HCT116 (cell line): ENCODE measurements at regions not wholly inside any gene's neighbourhood (a gene's known extent, or its start where the extent isn't known, plus 50 kb on each side); places are given as distances from the start of the nearest gene placed in this dataset.

ENCODE experiments used
- ATF3 ChIP-seq: IDR thresholded peaks from 2 replicates; pipeline ENCODE4 v1.6.1; 2012
- CTCF ChIP-seq, 3 experiments: fragments of 200-600 bp in 1 of 3; sonication (generic) in 1 of 3; IDR thresholded peaks in 2 of 3; conservative IDR thresholded peaks in 1 of 3; 2 replicates each; pipeline ENCODE4 v1.5.1; 2012 to 2017; ENCODE audit warnings: low read depth in 2 of 3, low read length in 2 of 3, antibody characterized with exemption in 1 of 3, borderline replicate concordance in 1 of 3, control low read depth in 1 of 3, mild to moderate bottlenecking in 1 of 3, mixed read lengths in 1 of 3, mixed run types in 1 of 3, moderate library complexity in 1 of 3; ENCODE audit not compliant: insufficient read depth in 1 of 3
- ELF1 ChIP-seq: IDR thresholded peaks from 2 replicates; pipeline ENCODE4 v1.6.1; 2012; ENCODE audit warnings: low read depth, borderline replicate concordance
- JUND ChIP-seq: IDR thresholded peaks from 2 replicates; pipeline ENCODE4 v1.6.1; 2012
- POLR2AphosphoS5 ChIP-seq: IDR thresholded peaks from 2 replicates; pipeline ENCODE4 v1.6.1; 2011; ENCODE audit warnings: mild to moderate bottlenecking, low read depth, low read length, moderate library complexity
- RAD21 ChIP-seq: IDR thresholded peaks from 2 replicates; pipeline ENCODE4 v1.6.1; 2012; ENCODE audit warnings: low read depth, mild to moderate bottlenecking
- REST ChIP-seq: IDR thresholded peaks from 2 replicates; pipeline ENCODE4 v1.6.1; 2012; ENCODE audit warnings: low read depth
- SIN3A ChIP-seq: IDR thresholded peaks from 2 replicates; pipeline ENCODE4 v1.6.1; 2012; ENCODE audit warnings: low read depth
- ZBTB33 ChIP-seq: IDR thresholded peaks from 2 replicates; pipeline ENCODE4 v1.6.1; 2011; ENCODE audit warnings: mild to moderate bottlenecking, low read length, moderate library complexity; ENCODE audit not compliant: insufficient replicate concordance; ENCODE audit errors: extremely low read depth
- ZNF274 ChIP-seq: fragments of 200-500 bp; sonication (Bioruptor generic); IDR thresholded peaks from 2 replicates; pipeline ENCODE4 v1.6.1; 2014; ENCODE audit warnings: mild to moderate bottlenecking, low read depth, low read length, inconsistent platforms

GRCh38 chr4:79217025-79217424 is 108.8 kb downstream of the NAA11 start:
- no peak for TF ChIP-seq CTCF (IDR thresholded peaks at IDR 0.05 in 2 of 3, conservative IDR thresholded peaks at IDR 0.05 in 1 of 3; ENCODE audit: borderline replicate concordance in 1 of 3, insufficient read depth in 1 of 3, low read depth in 2 of 3, low read length in 2 of 3)
- TF ChIP-seq ATF3: no peak
- no peak for TF ChIP-seq REST
- no peak for TF ChIP-seq ZBTB33
- TF ChIP-seq ZNF274: no peak
- no peak for TF ChIP-seq JUND
- TF ChIP-seq SIN3A: no peak
- TF ChIP-seq POLR2AphosphoS5: no peak
- TF ChIP-seq ELF1: no peak
- TF ChIP-seq RAD21: no peak
